ENCODE measurements at regions not wholly inside any gene's neighbourhood (a gene's known extent, or its start where the extent isn't known, plus 50 kb on each side); places are given as distances from the start of the nearest gene placed in this dataset.

GRCh38 chr3:178010306-178010705 lies 525.9 kb upstream of the KCNMB2 start:
- TF ChIP-seq CTCF (IDR thresholded peaks at IDR 0.05) (no peak), POLR2A (IDR thresholded peaks at IDR 0.05) (no peak)
